ENCODE measurements at regions not wholly inside any gene's neighbourhood (a gene's known extent, or its start where the extent isn't known, plus 50 kb on each side); places are given as distances from the start of the nearest gene placed in this dataset. TPM values are rescaled to one million over a fixed set of nuclear protein-coding genes. Genes with fewer than 3 reads are reported as not detected.

Small RNA genes lying in the stretch of these regions (microRNA-seq; reads per million reads assigned to microRNA genes)
- not detected for gene MIR548G
